ENCODE measurements at regions not wholly inside any gene's neighbourhood (a gene's known extent, or its start where the extent isn't known, plus 50 kb on each side); places are given as distances from the start of the nearest gene placed in this dataset.

DNA sequence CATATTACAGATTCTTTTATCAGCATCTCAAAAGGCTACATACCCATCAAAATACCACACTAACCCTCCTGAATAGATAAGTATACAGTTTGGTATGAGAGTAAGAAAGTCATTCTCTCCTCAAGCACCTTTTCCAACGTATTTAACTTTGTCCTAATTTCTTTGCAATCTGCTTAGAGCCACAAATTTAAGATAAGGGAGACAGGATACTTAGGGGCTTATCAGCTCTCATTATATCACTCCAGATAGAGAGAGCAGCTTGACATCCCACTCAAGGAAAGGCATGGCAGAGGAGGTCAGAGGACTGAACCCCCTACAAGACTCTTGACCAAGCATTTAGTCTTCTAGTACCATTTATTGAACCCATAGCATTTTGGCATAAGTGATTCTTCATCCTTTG lies 262.4 kb downstream of the ADGRA3 start:
- DNase-seq (ENCODE audit: low spot score) = no peak
- Histone ChIP-seq H3K9me3 (ENCODE audit: low read depth) (no peaks in the 10 kb centered on the region), H3K9ac (no peak overlapping the region), H3K4me2 (no peak overlapping the region), H2AFZ (replicated peaks) (no peak overlapping the region), H4K20me1 (ENCODE audit: low read depth) (no peaks in the 10 kb centered on the region), H3F3A (ENCODE audit: low read depth) (no peaks in the 10 kb centered on the region), H3K79me2 (ENCODE audit: low read depth) (no peaks in the 10 kb centered on the region), H3K36me3 (no peaks in the 10 kb centered on the region), H3K27ac (no peak overlapping the region), H3K4me3 (no peak overlapping the region), H3K4me1 (no peaks in the 10 kb centered on the region), H3K27me3 (no peaks in the 10 kb centered on the region)
- Mint-ChIP-seq H3K27me3 (ENCODE audit: insufficient read depth, low read depth) (no peaks in the 10 kb centered on the region), H3K4me3 (no peak overlapping the region), H3K27ac (no peak overlapping the region), H3K9me3 (no peaks in the 10 kb centered on the region), H3K4me1 (no peaks in the 10 kb centered on the region), H3K36me3 (no peaks in the 10 kb centered on the region)
- TF ChIP-seq, protein P1, sequence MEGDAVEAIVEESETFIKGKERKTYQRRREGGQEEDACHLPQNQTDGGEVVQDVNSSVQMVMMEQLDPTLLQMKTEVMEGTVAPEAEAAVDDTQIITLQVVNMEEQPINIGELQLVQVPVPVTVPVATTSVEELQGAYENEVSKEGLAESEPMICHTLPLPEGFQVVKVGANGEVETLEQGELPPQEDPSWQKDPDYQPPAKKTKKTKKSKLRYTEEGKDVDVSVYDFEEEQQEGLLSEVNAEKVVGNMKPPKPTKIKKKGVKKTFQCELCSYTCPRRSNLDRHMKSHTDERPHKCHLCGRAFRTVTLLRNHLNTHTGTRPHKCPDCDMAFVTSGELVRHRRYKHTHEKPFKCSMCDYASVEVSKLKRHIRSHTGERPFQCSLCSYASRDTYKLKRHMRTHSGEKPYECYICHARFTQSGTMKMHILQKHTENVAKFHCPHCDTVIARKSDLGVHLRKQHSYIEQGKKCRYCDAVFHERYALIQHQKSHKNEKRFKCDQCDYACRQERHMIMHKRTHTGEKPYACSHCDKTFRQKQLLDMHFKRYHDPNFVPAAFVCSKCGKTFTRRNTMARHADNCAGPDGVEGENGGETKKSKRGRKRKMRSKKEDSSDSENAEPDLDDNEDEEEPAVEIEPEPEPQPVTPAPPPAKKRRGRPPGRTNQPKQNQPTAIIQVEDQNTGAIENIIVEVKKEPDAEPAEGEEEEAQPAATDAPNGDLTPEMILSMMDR (IDR thresholded peaks at IDR 0.05) = no peak
- no peak for TF ChIP-seq EZH2phosphoT487 (IDR thresholded peaks at IDR 0.05)
- no peak for TF ChIP-seq EZH2 (IDR thresholded peaks at IDR 0.05)

DNA sequence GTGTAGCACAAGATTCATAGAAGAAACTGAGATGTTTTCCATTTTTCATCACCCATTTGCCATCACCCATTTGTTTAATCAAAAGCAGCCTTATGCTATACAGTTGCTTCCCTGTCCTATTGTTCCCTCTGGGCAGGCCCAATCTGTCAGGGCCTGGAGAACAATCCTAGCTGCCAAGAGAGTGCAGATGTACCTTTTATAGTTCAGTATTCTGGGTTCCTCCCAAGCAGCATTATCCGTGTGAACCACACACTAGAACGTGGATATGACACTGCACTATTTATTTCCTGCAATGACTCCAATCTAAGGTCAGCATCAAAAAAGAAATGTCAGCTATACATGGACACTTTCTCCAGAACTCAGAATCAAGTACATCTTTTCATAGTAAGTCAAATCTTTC lies 269.0 kb downstream of the ADGRA3 start:
- no peak overlapping the region for H3K27ac Mint-ChIP-seq
- H3K27me3 Mint-ChIP-seq (ENCODE audit: insufficient read depth, low read depth) = peaks cover 2% of the 10 kb centered on the region
- TF ChIP-seq, protein P1 (IDR thresholded peaks at IDR 0.05) = no peak
- TF ChIP-seq EZH2phosphoT487 (IDR thresholded peaks at IDR 0.05) (no peak), EZH2 (IDR thresholded peaks at IDR 0.05) (no peak)

DNA sequence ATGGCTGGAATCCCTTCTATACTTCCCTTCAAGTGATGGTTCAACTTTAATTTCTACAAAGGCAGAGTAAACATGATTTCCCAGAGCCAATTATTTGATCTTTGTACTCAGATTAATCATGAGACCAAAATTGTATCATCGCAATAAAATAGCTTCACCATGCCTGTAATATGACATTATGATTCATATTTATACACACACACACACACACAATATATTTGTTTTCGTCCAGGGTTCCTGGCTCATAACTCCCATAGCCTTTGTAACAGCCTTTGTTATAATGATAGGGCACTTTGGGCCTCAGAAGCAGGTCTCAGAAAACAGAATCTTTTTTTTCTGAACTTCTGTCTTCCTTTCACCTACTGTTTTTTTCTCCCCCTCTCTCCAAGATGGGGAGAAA lies 270.6 kb downstream of the ADGRA3 start:
- Histone ChIP-seq H3K36me3 (no peaks in the 10 kb centered on the region), H3K79me2 (ENCODE audit: low read depth) (no peaks in the 10 kb centered on the region), H3K27ac (no peak overlapping the region), H3K4me2 (no peak overlapping the region), H3K4me1 (no peaks in the 10 kb centered on the region), H4K20me1 (ENCODE audit: low read depth) (no peaks in the 10 kb centered on the region), H3K4me3 (no peak overlapping the region), H3K9ac (no peak overlapping the region), H3K27me3 (no peaks in the 10 kb centered on the region), H2AFZ (replicated peaks) (no peak overlapping the region), H3K9me3 (ENCODE audit: low read depth) (no peaks in the 10 kb centered on the region), H3F3A (ENCODE audit: low read depth) (no peaks in the 10 kb centered on the region)
- Mint-ChIP-seq H3K27ac (no peak overlapping the region), H3K36me3 (no peaks in the 10 kb centered on the region), H3K27me3 (ENCODE audit: insufficient read depth, low read depth) (peaks cover 2% of the 10 kb centered on the region), H3K4me3 (no peak overlapping the region), H3K9me3 (no peaks in the 10 kb centered on the region), H3K4me1 (no peaks in the 10 kb centered on the region)
- no peak for DNase-seq (ENCODE audit: low spot score)
- TF ChIP-seq EZH2 (IDR thresholded peaks at IDR 0.05) (no peak), EZH2phosphoT487 (IDR thresholded peaks at IDR 0.05) (no peak)
- TF ChIP-seq, protein P1 (IDR thresholded peaks at IDR 0.05) = no peak

More for the DNA sequence above, 269.0 kb downstream of the ADGRA3 start:
- Histone ChIP-seq H3K4me2 (no peak overlapping the region), H3K9me3 (ENCODE audit: low read depth) (no peaks in the 10 kb centered on the region), H3K9ac (no peak overlapping the region), H3K36me3 (no peaks in the 10 kb centered on the region), H4K20me1 (ENCODE audit: low read depth) (no peaks in the 10 kb centered on the region), H3K27me3 (no peaks in the 10 kb centered on the region), H3F3A (ENCODE audit: low read depth) (no peaks in the 10 kb centered on the region), H2AFZ (replicated peaks) (no peak overlapping the region), H3K79me2 (ENCODE audit: low read depth) (no peaks in the 10 kb centered on the region), H3K27ac (no peak overlapping the region), H3K4me3 (no peak overlapping the region), H3K4me1 (no peaks in the 10 kb centered on the region)
- Mint-ChIP-seq H3K36me3 (no peaks in the 10 kb centered on the region), H3K4me3 (no peak overlapping the region), H3K4me1 (no peaks in the 10 kb centered on the region), H3K9me3 (no peaks in the 10 kb centered on the region)
- no peak for DNase-seq (ENCODE audit: low spot score)

Data from neural progenitor cell (in vitro differentiated cells).